HEK293T (cell line): ENCODE measurements at regions not wholly inside any gene's neighbourhood (a gene's known extent, or its start where the extent isn't known, plus 50 kb on each side); places are given as distances from the start of the nearest gene placed in this dataset.

Source experiments
- CTCF ChIA-PET: fragments of 350-600 bp; formaldehyde crosslinking; extraction: SDS; loops from one replicate; lab custom pipeline; 2021; ENCODE audit warnings: antibody characterized with exemption, inconsistent platforms; lab: Yijun Ruan, JAX
- POLR2A ChIA-PET: fragments of 350-600 bp; formaldehyde crosslinking; extraction: SDS; loops from one replicate; lab custom pipeline; 2020; ENCODE audit warnings: antibody characterized with exemption, inconsistent platforms; lab: Yijun Ruan, JAX
- DNase-seq: peaks from one replicate; pipeline ENCODE4 v3.0.0; 2012; ENCODE audit warnings: mixed read lengths; ENCODE audit errors: extremely low spot score
- ARNT ChIP-seq: fragments of 450-650 bp; IDR thresholded peaks from 2 replicates; pipeline ENCODE4 v1.6.1; 2017; ENCODE audit warnings: mild to moderate bottlenecking
- BHLHE40 ChIP-seq: fragments of 450-650 bp; IDR thresholded peaks from 2 replicates; pipeline ENCODE4 v1.6.1; 2016; ENCODE audit warnings: mild to moderate bottlenecking, moderate library complexity, borderline replicate concordance
- CTBP1 ChIP-seq: fragments of 450-650 bp; IDR thresholded peaks from 2 replicates; pipeline ENCODE4 v1.6.1; 2016; ENCODE audit warnings: borderline replicate concordance
- ELF4 ChIP-seq: fragments of 450-650 bp; IDR thresholded peaks from 2 replicates; pipeline ENCODE4 v1.6.1; 2017; ENCODE audit warnings: antibody characterized with exemption
- FOXA1 ChIP-seq: fragments of 450-650 bp; IDR thresholded peaks from 2 replicates; pipeline ENCODE4 v1.6.1; 2016; ENCODE audit warnings: mild to moderate bottlenecking
- FOXK2 ChIP-seq: fragments of 450-650 bp; IDR thresholded peaks from 2 replicates; pipeline ENCODE4 v1.6.1; 2016; ENCODE audit warnings: mild to moderate bottlenecking
- FOXM1 ChIP-seq: fragments of 450-650 bp; IDR thresholded peaks from 2 replicates; pipeline ENCODE4 v1.6.1; 2017; ENCODE audit warnings: mild to moderate bottlenecking, borderline replicate concordance
- HDGF ChIP-seq: fragments of 450-650 bp; IDR thresholded peaks from 2 replicates; pipeline ENCODE4 v1.6.1; 2017; ENCODE audit warnings: antibody characterized with exemption, borderline replicate concordance
- L3MBTL2 ChIP-seq: fragments of 450-650 bp; conservative IDR thresholded peaks from 2 replicates; pipeline ENCODE4 v1.6.1; 2016; ENCODE audit warnings: mild to moderate bottlenecking
- LEF1 ChIP-seq: fragments of 450-650 bp; IDR thresholded peaks from 2 replicates; pipeline ENCODE4 v1.6.1; 2017; ENCODE audit warnings: mild to moderate bottlenecking, borderline replicate concordance
- NFRKB ChIP-seq: fragments of 450-650 bp; IDR thresholded peaks from 2 replicates; pipeline ENCODE4 v1.6.1; 2016; ENCODE audit warnings: mild to moderate bottlenecking, moderate library complexity
- SP1 ChIP-seq: fragments of 450-650 bp; IDR thresholded peaks from 2 replicates; pipeline ENCODE4 v1.6.1; 2017
- SUZ12 ChIP-seq: fragments of 450-650 bp; IDR thresholded peaks from 2 replicates; pipeline ENCODE4 v1.6.1; 2016; ENCODE audit warnings: mild to moderate bottlenecking
- TARDBP ChIP-seq: fragments of 450-650 bp; IDR thresholded peaks from 2 replicates; pipeline ENCODE4 v1.6.1; 2016
- ZNF384 ChIP-seq: fragments of 450-650 bp; IDR thresholded peaks from 2 replicates; pipeline ENCODE4 v1.6.1; 2016
- TF ChIP-seq, protein P1 (sequence below): fragments of 450-650 bp; IDR thresholded peaks from 2 replicates; pipeline ENCODE4 v1.6.1; 2016

DNA sequence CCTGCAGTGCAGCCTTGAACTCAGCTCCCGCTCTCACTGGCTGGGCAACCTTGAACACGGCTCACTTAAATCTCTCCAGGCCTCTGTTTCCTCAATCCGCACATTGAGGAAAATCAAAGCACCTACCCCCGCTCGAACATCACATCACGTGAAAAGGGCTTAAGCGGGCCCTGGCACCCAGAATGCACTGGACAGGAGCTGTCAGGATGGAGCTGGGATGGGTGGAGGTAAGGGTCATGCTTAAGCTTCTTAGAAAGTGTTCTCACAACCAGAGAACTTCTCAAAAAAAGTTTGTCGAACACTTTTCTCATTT is 55.7 kb upstream of the MGMT start:
- no peak for DNase-seq
- POLR2A ChIA-PET: no interaction called here
- CTCF ChIA-PET: no interaction called here
- TF ChIP-seq FOXM1: no peak
- TF ChIP-seq SUZ12: no peak
- TF ChIP-seq SP1: no peak
- no peak for TF ChIP-seq ZNF384
- TF ChIP-seq TARDBP: no peak
- no peak for TF ChIP-seq FOXK2
- TF ChIP-seq L3MBTL2: no peak
- no peak for TF ChIP-seq ELF4
- TF ChIP-seq, protein P1, sequence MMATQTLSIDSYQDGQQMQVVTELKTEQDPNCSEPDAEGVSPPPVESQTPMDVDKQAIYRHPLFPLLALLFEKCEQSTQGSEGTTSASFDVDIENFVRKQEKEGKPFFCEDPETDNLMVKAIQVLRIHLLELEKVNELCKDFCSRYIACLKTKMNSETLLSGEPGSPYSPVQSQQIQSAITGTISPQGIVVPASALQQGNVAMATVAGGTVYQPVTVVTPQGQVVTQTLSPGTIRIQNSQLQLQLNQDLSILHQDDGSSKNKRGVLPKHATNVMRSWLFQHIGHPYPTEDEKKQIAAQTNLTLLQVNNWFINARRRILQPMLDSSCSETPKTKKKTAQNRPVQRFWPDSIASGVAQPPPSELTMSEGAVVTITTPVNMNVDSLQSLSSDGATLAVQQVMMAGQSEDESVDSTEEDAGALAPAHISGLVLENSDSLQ: no peak
- no peak for TF ChIP-seq LEF1
- no peak for TF ChIP-seq HDGF
- TF ChIP-seq ARNT: no peak
- TF ChIP-seq BHLHE40: no peak
- no peak for TF ChIP-seq CTBP1
- TF ChIP-seq NFRKB: no peak

DNA sequence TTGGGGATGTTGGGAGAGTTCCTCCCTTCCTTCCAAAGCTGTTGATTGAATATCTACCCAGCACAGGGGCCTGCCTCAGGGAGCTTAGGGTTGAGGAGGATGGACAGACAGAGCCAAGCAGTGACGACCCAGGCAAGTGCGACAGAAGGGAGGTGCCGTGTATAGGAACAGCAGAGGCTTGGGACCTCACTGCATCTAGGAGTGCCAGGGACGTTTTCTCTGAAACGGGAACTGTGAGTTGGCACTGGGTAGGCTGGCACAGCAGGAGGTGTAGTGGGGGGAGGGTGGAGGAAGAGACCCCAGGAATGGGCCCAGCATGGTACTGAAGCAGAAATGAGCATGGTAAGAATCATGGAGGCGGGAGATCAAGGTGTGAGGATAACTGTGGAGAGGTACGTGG is 55.3 kb upstream of the MGMT start:
- no peak for DNase-seq
- TF ChIP-seq FOXM1: no peak
- no peak for TF ChIP-seq ZNF384
- TF ChIP-seq HDGF: no peak
- TF ChIP-seq SP1: no peak
- no peak for TF ChIP-seq FOXA1
- TF ChIP-seq FOXK2: no peak
- no peak for TF ChIP-seq BHLHE40
- TF ChIP-seq SUZ12: no peak
- TF ChIP-seq LEF1: no peak
- no peak for TF ChIP-seq TARDBP
- TF ChIP-seq, protein P1: no peak
- no peak for TF ChIP-seq ARNT
- TF ChIP-seq L3MBTL2: no peak
- no peak for TF ChIP-seq ELF4
- POLR2A ChIA-PET: no interaction called here
- CTCF ChIA-PET: no interaction called here

DNA sequence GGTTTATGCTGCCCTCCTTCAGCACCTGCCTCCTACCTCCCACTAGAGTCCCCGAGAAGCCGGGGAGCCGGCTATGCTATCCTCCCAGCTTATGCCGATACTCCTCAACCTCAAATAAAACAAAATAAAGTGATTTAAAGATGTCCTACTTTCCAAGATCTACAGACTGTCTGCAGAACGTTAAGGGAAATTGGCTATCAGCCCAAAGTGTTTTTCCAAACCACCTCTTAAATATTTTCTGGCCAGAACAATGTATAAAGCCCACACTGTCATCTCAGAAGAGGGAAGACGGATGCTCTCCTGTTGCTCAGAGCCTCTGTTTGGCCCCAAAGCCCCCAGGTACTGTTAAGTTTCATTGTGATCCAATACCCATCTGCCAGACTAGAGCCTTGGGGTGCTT is 54.0 kb upstream of the MGMT start:
- ChIA-PET POLR2A (no interaction called here), CTCF (no interaction called here)
- no peak for DNase-seq
- TF ChIP-seq NFRKB (no peak), TARDBP (no peak), FOXK2 (no peak), L3MBTL2 (no peak), ZNF384 (no peak), FOXA1 (no peak), BHLHE40 (no peak), LEF1 (no peak), ARNT (no peak), HDGF (no peak), SP1 (no peak), ELF4 (no peak), FOXM1 (no peak), SUZ12 (no peak)
- TF ChIP-seq, protein P1: no peak

DNA sequence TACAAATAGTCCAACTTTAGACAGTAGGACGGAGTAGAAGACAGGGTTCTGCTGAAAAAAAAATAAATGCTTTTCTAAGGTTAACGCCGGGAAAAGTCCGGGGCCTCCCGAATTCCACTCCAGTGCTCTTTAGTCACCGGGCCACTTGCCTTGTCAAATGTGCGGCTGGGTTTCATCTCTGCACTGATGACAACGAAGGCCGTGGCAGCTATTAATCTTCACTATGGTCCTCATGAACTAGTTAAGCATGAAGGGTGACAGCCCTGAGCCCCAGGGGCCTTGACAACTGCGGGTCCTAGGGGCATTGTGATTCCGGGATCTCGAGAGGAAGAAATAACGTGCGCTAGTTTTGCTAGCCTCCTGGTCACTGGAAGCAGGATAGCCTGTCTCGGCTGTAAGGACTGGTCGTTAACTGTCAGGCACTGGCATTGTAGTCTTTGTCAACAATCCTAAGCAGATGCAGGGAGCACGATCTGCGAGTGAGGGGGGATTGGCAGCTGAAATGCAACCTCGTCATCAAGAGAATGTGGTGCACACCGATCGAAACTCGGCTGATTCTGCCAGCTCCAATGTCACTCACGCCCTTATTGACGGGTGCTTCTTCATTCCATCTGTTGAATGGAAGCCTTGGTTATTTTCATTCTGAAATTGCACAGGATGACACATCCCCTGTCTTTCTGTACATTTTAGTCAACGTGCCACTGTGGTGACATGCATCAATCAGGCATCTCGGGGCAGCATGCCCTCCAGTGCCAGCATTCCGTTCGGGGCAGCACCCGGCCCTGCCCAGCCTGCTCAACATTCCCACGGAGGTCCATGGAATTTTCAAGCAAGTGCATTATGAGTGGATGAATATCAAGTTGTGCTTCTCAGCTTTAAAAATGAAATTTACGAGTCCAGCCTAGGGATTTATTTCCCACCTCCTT is 51.6 kb upstream of the MGMT start:
- ChIA-PET POLR2A (no interaction called here), CTCF (no interaction called here)
- DNase-seq: no peak
- TF ChIP-seq LEF1 (no peak), TARDBP (no peak), BHLHE40 (no peak), ZNF384 (no peak), L3MBTL2 (no peak), SUZ12 (no peak), FOXA1 (no peak), HDGF (no peak), NFRKB (no peak), FOXK2 (no peak), ARNT (no peak), ELF4 (no peak), SP1 (no peak), CTBP1 (no peak)
- TF ChIP-seq, protein P1: no peak

DNA sequence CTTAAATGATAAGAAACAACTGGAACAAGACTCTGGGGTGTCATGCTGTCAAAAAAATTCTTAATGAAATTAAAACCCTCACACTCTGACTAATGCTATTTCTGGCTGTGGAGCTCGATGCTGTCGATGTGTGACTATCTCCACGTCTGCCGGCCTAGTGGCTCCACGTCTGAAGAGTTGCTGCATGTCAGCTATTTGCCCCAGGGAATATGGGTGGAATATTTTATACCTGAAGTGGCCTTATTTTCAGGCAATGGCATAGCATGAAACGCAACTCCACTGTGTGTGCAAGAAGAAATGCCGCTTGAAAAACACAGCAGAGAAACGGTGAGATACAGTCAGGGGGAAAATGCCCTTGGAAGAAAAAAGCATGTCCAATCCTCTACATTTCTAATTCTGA is 50.9 kb upstream of the MGMT start:
- TF ChIP-seq SP1 (no peak), FOXK2 (no peak), LEF1 (no peak), FOXA1 (no peak), HDGF (no peak), FOXM1 (no peak), ZNF384 (no peak)
- CTCF ChIA-PET: no interaction called here
- DNase-seq: no peak
- POLR2A ChIA-PET: no interaction called here
